ENCODE measurements at regions not wholly inside any gene's neighbourhood (a gene's known extent, or its start where the extent isn't known, plus 50 kb on each side); places are given as distances from the start of the nearest gene placed in this dataset.
"Not testable (repeated sequence)": the region's sequence is repeated elsewhere in the genome, so short reads cannot be mapped to it uniquely, and the experiment has no call there.

GRCh38 chrY:26491507-26491906 is 869.6 kb downstream of the CDY1 start:
- intact Hi-C loops (cut with DNase I); DNase-seq: not testable (repeated sequence)

GRCh38 chrY:26521436-26521835 is 899.5 kb downstream of the CDY1 start:
- intact Hi-C loops (cut with DNase I); DNase-seq: not testable (repeated sequence)

- DNase-seq: no peak
- intact Hi-C loops (cut with DNase I): no loop called here
Observed at GRCh38 chrY:26555015-26555414, 933.1 kb downstream of the CDY1 start.

- DNase-seq: peak in 1 of 10 donors; percentile 7
Observed at GRCh38 chrY:26562976-26563375, 941.1 kb downstream of the CDY1 start.

More at GRCh38 chrY:26562976-26563375, 941.1 kb downstream of the CDY1 start:
- intact Hi-C loops (cut with DNase I): not testable (repeated sequence)

Measured in posterior cingulate gyrus (tissue), 11 donors.